ENCODE measurements at regions not wholly inside any gene's neighbourhood (a gene's known extent, or its start where the extent isn't known, plus 50 kb on each side); places are given as distances from the start of the nearest gene placed in this dataset.
"Not testable (repeated sequence)": the region's sequence is repeated elsewhere in the genome, so short reads cannot be mapped to it uniquely, and the experiment has no call there.

- Histone ChIP-seq H3K4me1 (ENCODE audit: insufficient read depth, low read length, poor library complexity, severe bottlenecking) (no peaks in the 10 kb centered on the region), H3K4me3 (ENCODE audit: low read depth, low read length, poor library complexity, severe bottlenecking) (no peak overlapping the region), H3K27me3 (replicated peaks; ENCODE audit: insufficient read depth, low read depth, low read length, poor library complexity) (no peaks in the 10 kb centered on the region), H3K27ac (ENCODE audit: low read depth, low read length, poor library complexity, severe bottlenecking) (no peak overlapping the region), H3K9me3 (ENCODE audit: low read depth, low read length, poor library complexity, severe bottlenecking) (no peaks in the 10 kb centered on the region), H3K36me3 (ENCODE audit: insufficient read depth, low read length, poor library complexity, severe bottlenecking) (no peaks in the 10 kb centered on the region)
- CTCF ChIA-PET: no interaction called here
- intact Hi-C loops (cut with micrococcal nuclease; ENCODE audit: unreplicated experiment): no loop called here
- BruUV-seq (replicated peaks): no TSS peak
- TF ChIP-seq EZH2 (IDR thresholded peaks at IDR 0.05; ENCODE audit: borderline replicate concordance, low read depth, low read length, poor library complexity, severe bottlenecking): no peak
- no peak for TF ChIP-seq CTCF (conservative IDR thresholded peaks at IDR 0.05; ENCODE audit: low read depth, low read length)
- no peak for DNase-seq (ENCODE audit: low spot score)
- POLR2A ChIA-PET (ENCODE audit: low non-redundant PET): no interaction called here
These were observed 106.2 kb upstream of the IL1RAPL2 start for GRCh38 chrX:104459796-104460195.

- H3K4me3 ChIP-seq (ENCODE audit: low read depth, low read length, poor library complexity, severe bottlenecking); H3K27ac ChIP-seq (ENCODE audit: low read depth, low read length, poor library complexity, severe bottlenecking); POLR2A ChIA-PET (ENCODE audit: low non-redundant PET); H3K9me3 ChIP-seq (ENCODE audit: low read depth, low read length, poor library complexity, severe bottlenecking); H3K4me1 ChIP-seq (ENCODE audit: insufficient read depth, low read length, poor library complexity, severe bottlenecking); CTCF ChIA-PET; H3K36me3 ChIP-seq (ENCODE audit: insufficient read depth, low read length, poor library complexity, severe bottlenecking); H3K27me3 ChIP-seq (replicated peaks; ENCODE audit: insufficient read depth, low read depth, low read length, poor library complexity); DNase-seq (ENCODE audit: low spot score); intact Hi-C loops (cut with micrococcal nuclease; ENCODE audit: unreplicated experiment); BruUV-seq (replicated peaks): not testable (repeated sequence)
These were observed 108.9 kb upstream of the IL1RAPL2 start for GRCh38 chrX:104457130-104457529.

GRCh38 chrX:104450316-104450715 is 115.7 kb upstream of the IL1RAPL2 start:
- Histone ChIP-seq H3K27me3 (replicated peaks; ENCODE audit: insufficient read depth, low read depth, low read length, poor library complexity) (peaks cover 4% of the 10 kb centered on the region), H3K4me1 (ENCODE audit: insufficient read depth, low read length, poor library complexity, severe bottlenecking) (no peaks in the 10 kb centered on the region), H3K36me3 (ENCODE audit: insufficient read depth, low read length, poor library complexity, severe bottlenecking) (no peaks in the 10 kb centered on the region), H3K27ac (ENCODE audit: low read depth, low read length, poor library complexity, severe bottlenecking) (no peak overlapping the region), H3K9me3 (ENCODE audit: low read depth, low read length, poor library complexity, severe bottlenecking) (no peaks in the 10 kb centered on the region), H3K4me3 (ENCODE audit: low read depth, low read length, poor library complexity, severe bottlenecking) (no peak overlapping the region)
- ChIA-PET POLR2A (ENCODE audit: low non-redundant PET) (no interaction called here), CTCF (interaction anchor here (0.7 kb wide), 1 partner anchor 1944 kb away, joined by 3 read pairs; no protein-coding TSS in a partner anchor)
- intact Hi-C loops (cut with micrococcal nuclease; ENCODE audit: unreplicated experiment): no loop called here
- TF ChIP-seq CTCF (conservative IDR thresholded peaks at IDR 0.05; ENCODE audit: low read depth, low read length) (no peak), EZH2 (IDR thresholded peaks at IDR 0.05; ENCODE audit: borderline replicate concordance, low read depth, low read length, poor library complexity, severe bottlenecking) (no peak)
- BruUV-seq (replicated peaks): no TSS peak
- DNase-seq (ENCODE audit: low spot score): no peak

GRCh38 chrX:104445591-104445990 is 120.4 kb upstream of the IL1RAPL2 start:
- BruUV-seq (replicated peaks): no TSS peak
- TF ChIP-seq EZH2 (IDR thresholded peaks at IDR 0.05; ENCODE audit: borderline replicate concordance, low read depth, low read length, poor library complexity, severe bottlenecking): no peak
- no peak for TF ChIP-seq CTCF (conservative IDR thresholded peaks at IDR 0.05; ENCODE audit: low read depth, low read length)
- CTCF ChIA-PET: no interaction called here
- DNase-seq (ENCODE audit: low spot score): no peak
- Histone ChIP-seq H3K36me3 (ENCODE audit: insufficient read depth, low read length, poor library complexity, severe bottlenecking) (no peaks in the 10 kb centered on the region), H3K27me3 (replicated peaks; ENCODE audit: insufficient read depth, low read depth, low read length, poor library complexity) (peaks cover 4% of the 10 kb centered on the region), H3K4me1 (ENCODE audit: insufficient read depth, low read length, poor library complexity, severe bottlenecking) (no peaks in the 10 kb centered on the region), H3K27ac (ENCODE audit: low read depth, low read length, poor library complexity, severe bottlenecking) (no peak overlapping the region), H3K4me3 (ENCODE audit: low read depth, low read length, poor library complexity, severe bottlenecking) (no peak overlapping the region), H3K9me3 (ENCODE audit: low read depth, low read length, poor library complexity, severe bottlenecking) (no peaks in the 10 kb centered on the region)
- intact Hi-C loops (cut with micrococcal nuclease; ENCODE audit: unreplicated experiment): no loop called here
- POLR2A ChIA-PET (ENCODE audit: low non-redundant PET): no interaction called here
